ENCODE measurements at regions not wholly inside any gene's neighbourhood (a gene's known extent, or its start where the extent isn't known, plus 50 kb on each side); places are given as distances from the start of the nearest gene placed in this dataset.

DNA sequence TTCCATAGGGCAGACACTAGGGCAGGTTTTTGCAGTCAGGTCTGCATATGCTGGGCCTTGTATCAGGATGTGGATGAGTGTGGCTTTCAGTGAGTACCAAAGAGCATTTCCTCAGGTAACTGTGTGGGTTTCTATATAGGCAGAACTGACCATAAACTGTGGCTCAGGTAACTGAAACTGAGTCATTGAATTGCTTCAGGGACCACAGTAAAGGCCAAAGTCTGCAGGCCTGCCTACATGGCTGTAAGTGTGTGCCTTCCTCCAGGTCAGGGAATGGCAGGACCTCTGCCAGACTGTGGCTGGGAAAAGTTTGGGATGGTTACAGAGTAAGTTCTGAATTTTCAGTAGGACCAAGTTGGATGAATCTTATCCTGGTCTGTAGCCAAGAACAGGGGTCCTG lies 85.6 kb downstream of the ZNF486 start:
- TF ChIP-seq, protein P1, sequence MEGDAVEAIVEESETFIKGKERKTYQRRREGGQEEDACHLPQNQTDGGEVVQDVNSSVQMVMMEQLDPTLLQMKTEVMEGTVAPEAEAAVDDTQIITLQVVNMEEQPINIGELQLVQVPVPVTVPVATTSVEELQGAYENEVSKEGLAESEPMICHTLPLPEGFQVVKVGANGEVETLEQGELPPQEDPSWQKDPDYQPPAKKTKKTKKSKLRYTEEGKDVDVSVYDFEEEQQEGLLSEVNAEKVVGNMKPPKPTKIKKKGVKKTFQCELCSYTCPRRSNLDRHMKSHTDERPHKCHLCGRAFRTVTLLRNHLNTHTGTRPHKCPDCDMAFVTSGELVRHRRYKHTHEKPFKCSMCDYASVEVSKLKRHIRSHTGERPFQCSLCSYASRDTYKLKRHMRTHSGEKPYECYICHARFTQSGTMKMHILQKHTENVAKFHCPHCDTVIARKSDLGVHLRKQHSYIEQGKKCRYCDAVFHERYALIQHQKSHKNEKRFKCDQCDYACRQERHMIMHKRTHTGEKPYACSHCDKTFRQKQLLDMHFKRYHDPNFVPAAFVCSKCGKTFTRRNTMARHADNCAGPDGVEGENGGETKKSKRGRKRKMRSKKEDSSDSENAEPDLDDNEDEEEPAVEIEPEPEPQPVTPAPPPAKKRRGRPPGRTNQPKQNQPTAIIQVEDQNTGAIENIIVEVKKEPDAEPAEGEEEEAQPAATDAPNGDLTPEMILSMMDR (IDR thresholded peaks at IDR 0.05) = no peak
- TF ChIP-seq ZFX (IDR thresholded peaks at IDR 0.05; ENCODE audit: borderline replicate concordance) = no peak

All from 22Rv1 (cell line).